Cerebellar nuclear complex (tissue), 1 donor: ENCODE measurements at regions not wholly inside any gene's neighbourhood (a gene's known extent, or its start where the extent isn't known, plus 50 kb on each side); places are given as distances from the start of the nearest gene placed in this dataset.

Experiments used
- DNase-seq, 2 experiments: peaks; one replicate each; lab custom pipeline; 2025; lab: John Stamatoyannopoulos, UW

GRCh38 chrX:39854772-39855747 is 242.7 kb downstream of the BCOR start:
- DNase-seq: no peak

- DNase-seq: no peak
Observed at GRCh38 chrX:39855748-39856129, 242.0 kb downstream of the BCOR start.

- DNase-seq: no peak
Observed at GRCh38 chrX:39856472-39857121, 241.2 kb downstream of the BCOR start.

- DNase-seq: no peak
Observed at GRCh38 chrX:39857780-39858179, 240.0 kb downstream of the BCOR start.

GRCh38 chrX:39859991-39860861 is 237.5 kb downstream of the BCOR start:
- DNase-seq: no peak

GRCh38 chrX:39862963-39863362 is 234.8 kb downstream of the BCOR start:
- DNase-seq: no peak

GRCh38 chrX:39866229-39866628 is 231.5 kb downstream of the BCOR start:
- DNase-seq: no peak

- no peak for DNase-seq
Observed at GRCh38 chrX:39869846-39870601, 227.7 kb downstream of the BCOR start.

- DNase-seq: no peak
Observed at GRCh38 chrX:39871648-39872047, 226.1 kb downstream of the BCOR start.

GRCh38 chrX:39873117-39873516 is 224.6 kb downstream of the BCOR start:
- no peak for DNase-seq

GRCh38 chrX:39874202-39874816 is 223.4 kb downstream of the BCOR start:
- no peak for DNase-seq

GRCh38 chrX:39875834-39876628 is 221.7 kb downstream of the BCOR start:
- no peak for DNase-seq

GRCh38 chrX:39877905-39878304 is 219.9 kb downstream of the BCOR start:
- DNase-seq: no peak

GRCh38 chrX:39883666-39884065 is 214.1 kb downstream of the BCOR start:
- DNase-seq: no peak

GRCh38 chrX:39886282-39886681 is 211.5 kb downstream of the BCOR start:
- no peak for DNase-seq

GRCh38 chrX:39888730-39889129 is 209.0 kb downstream of the BCOR start:
- DNase-seq: no peak

- DNase-seq: no peak
Observed at GRCh38 chrX:39889704-39890103, 208.1 kb downstream of the BCOR start.

- DNase-seq: no peak
Observed at GRCh38 chrX:39890807-39891206, 207.0 kb downstream of the BCOR start.

- no peak for DNase-seq
Observed at GRCh38 chrX:39891781-39892180, 206.0 kb downstream of the BCOR start.
